C4-2B (cell line): ENCODE measurements at regions not wholly inside any gene's neighbourhood (a gene's known extent, or its start where the extent isn't known, plus 50 kb on each side); places are given as distances from the start of the nearest gene placed in this dataset.

ENCODE experiments used
- H3K27ac ChIP-seq: fragments of 450-650 bp; 2 replicates; pipeline ENCODE4 v1.5.1; 2017
- CTCF ChIP-seq: fragments of 450-650 bp; conservative IDR thresholded peaks from 2 replicates; pipeline ENCODE4 v1.5.1; 2017; ENCODE audit warnings: mild to moderate bottlenecking
- ZFX ChIP-seq: fragments of 450-650 bp; IDR thresholded peaks from 2 replicates; pipeline ENCODE4 v1.6.1; 2017

DNA sequence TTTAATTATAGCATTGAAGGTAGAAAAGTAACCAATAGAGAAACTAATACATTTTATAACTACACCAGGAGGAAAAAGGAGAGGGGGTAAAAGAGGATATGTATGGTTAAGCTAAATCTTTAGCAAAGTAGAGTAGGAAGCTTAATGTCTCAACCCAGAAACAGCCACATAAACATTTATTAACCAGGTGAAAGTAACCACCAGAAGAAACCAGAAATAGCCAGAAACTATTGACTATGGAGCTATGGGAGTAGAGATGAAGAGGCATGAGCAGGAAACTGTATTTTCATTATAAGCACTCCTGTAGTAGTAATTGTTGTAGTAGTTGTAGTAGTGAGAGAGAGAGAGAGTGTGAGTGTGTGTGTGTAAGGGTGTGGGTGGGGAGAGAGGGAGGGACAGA is 617.5 kb upstream of the CHAC2 start:
- TF ChIP-seq ZFX (no peak), CTCF (no peak)
- no peak overlapping the region for H3K27ac ChIP-seq

DNA sequence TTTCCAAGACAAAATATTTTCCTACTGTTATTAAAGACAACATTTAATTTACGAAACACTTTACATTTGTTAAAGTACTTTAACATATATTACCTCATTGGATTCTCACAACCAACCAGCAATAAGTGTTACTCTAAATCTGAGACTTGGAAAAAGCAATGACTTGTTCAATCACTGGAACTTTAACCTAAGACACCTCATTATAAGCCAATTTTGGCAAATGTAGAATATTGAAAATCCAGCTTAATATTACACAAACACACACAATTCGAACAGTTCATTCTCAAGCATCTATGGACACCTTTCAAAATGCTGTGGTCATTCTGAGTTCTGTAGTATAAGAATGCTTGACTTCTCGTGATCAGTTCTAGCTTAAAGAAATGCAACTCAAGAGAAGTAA is 619.4 kb upstream of the CHAC2 start:
- no peak overlapping the region for H3K27ac ChIP-seq
- TF ChIP-seq CTCF (no peak), ZFX (no peak)

- TF ChIP-seq CTCF (no peak), ZFX (no peak)
- no peak overlapping the region for H3K27ac ChIP-seq
Observed at GRCh38 chr2:53131416-53131815, 636.2 kb upstream of the CHAC2 start.

DNA sequence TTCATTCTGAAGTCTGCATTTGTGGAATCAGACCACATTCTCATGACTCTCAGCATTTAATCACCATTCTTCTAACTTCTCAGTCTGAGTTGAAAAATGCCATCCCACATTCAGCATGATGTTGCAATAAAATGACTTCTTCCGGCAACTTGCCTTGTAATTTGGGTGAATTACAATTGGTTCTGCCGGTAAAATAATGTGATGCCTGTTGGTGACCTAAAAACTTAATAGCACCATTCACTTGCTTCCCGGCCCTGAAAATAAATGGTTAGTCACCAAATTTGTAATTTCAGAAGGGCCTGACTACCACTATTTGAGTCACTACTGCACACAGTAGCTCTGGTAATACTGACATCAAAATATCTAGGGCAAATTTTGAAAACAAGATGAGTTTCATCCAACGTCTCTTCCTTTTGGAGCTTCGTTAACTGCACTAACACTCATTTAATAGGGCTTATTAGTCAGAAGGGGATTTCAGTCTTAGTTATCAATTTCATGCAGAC is 637.1 kb upstream of the CHAC2 start:
- no peak for TF ChIP-seq CTCF
- TF ChIP-seq ZFX: no peak
- no peak overlapping the region for H3K27ac ChIP-seq

DNA sequence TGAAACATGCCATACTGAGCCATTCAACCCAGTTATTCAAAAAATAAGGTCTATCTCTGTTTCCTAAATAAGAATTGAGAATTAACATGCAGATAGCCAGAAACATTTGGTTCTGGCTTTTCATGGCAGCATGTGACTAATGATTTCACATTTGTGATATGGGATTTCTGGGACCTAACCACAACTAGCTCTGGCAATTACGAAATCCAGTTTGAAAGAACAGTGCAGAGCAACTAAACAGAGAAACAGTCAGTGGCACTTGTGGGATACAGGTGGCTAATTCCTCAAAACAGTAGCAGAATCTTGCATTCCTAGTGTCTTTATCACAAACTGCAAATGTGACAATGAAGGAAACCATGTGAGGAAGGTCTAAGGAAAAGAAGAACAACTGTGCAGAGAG is 637.8 kb upstream of the CHAC2 start:
- no peak overlapping the region for H3K27ac ChIP-seq

GRCh38 chr2:53127061-53127650 is 640.4 kb upstream of the CHAC2 start:
- H3K27ac ChIP-seq: no peak overlapping the region
- TF ChIP-seq CTCF (no peak), ZFX (no peak)

More for the DNA sequence above, 637.8 kb upstream of the CHAC2 start:
- TF ChIP-seq ZFX (no peak), CTCF (no peak)

DNA sequence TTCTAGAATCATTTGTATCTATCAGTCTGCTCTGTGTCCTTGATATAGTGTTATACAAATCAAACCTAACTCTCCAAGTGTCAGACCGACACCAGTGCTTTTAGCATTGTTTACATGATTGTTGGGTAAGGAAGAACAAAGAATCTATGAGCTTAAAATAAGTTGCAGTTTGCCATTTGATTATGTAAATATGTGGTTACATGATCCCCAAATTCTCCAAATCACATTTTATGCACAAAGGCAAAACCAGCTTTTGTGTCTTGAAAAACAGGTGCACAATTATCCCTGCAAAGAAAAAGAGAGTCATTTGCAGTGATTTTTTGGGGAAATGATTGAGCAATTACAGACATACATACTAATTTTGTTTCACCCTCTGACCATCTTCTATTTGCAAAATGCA is 652.6 kb upstream of the CHAC2 start:
- no peak overlapping the region for H3K27ac ChIP-seq
- no peak for TF ChIP-seq CTCF
- no peak for TF ChIP-seq ZFX
